HK-2 (cell line): ENCODE measurements at regions not wholly inside any gene's neighbourhood (a gene's known extent, or its start where the extent isn't known, plus 50 kb on each side); places are given as distances from the start of the nearest gene placed in this dataset.

Source experiments
- DNase-seq: peaks from one replicate; pipeline ENCODE4 v3.0.0-alpha.2; 2018; ENCODE audit not compliant: unreplicated experiment

- DNase-seq, result no peak
Measured at GRCh38 chr11:69970785-69971535, 107.2 kb upstream of the ANO1 start.

GRCh38 chr11:69971741-69972140 is 106.4 kb upstream of the ANO1 start:
- DNase-seq, result no peak

GRCh38 chr11:69972351-69972802 is 105.7 kb upstream of the ANO1 start:
- no peak for DNase-seq

GRCh38 chr11:69974528-69974927 is 103.6 kb upstream of the ANO1 start:
- no peak for DNase-seq

GRCh38 chr11:69975822-69976221 is 102.3 kb upstream of the ANO1 start:
- DNase-seq, result no peak

GRCh38 chr11:69976794-69977193 is 101.3 kb upstream of the ANO1 start:
- DNase-seq, result no peak

- DNase-seq, result no peak
Measured at GRCh38 chr11:69977951-69978350, 100.2 kb upstream of the ANO1 start.

GRCh38 chr11:69978841-69979614 is 99.1 kb upstream of the ANO1 start:
- DNase-seq, result no peak

GRCh38 chr11:69979632-69980031 is 98.5 kb upstream of the ANO1 start:
- no peak for DNase-seq

GRCh38 chr11:69981119-69981784 is 96.9 kb upstream of the ANO1 start:
- DNase-seq, result no peak

- no peak for DNase-seq
Measured at GRCh38 chr11:69982690-69983570, 95.2 kb upstream of the ANO1 start.

- no peak for DNase-seq
Measured at GRCh38 chr11:69983571-69983877, 94.6 kb upstream of the ANO1 start.

- no peak for DNase-seq
Measured at GRCh38 chr11:69983897-69984438, 94.1 kb upstream of the ANO1 start.

GRCh38 chr11:69984457-69985261 is 93.5 kb upstream of the ANO1 start:
- no peak for DNase-seq

- no peak for DNase-seq
Measured at GRCh38 chr11:69985331-69985640, 92.8 kb upstream of the ANO1 start.

- DNase-seq, result no peak
Measured at GRCh38 chr11:69985641-69986439, 92.3 kb upstream of the ANO1 start.

GRCh38 chr11:69986440-69986787 is 91.7 kb upstream of the ANO1 start:
- no peak for DNase-seq

GRCh38 chr11:69986830-69987229 is 91.3 kb upstream of the ANO1 start:
- DNase-seq, result no peak

GRCh38 chr11:69992026-69992425 is 86.1 kb upstream of the ANO1 start:
- DNase-seq, result no peak
